ENCODE measurements at regions not wholly inside any gene's neighbourhood (a gene's known extent, or its start where the extent isn't known, plus 50 kb on each side); places are given as distances from the start of the nearest gene placed in this dataset.

DNA sequence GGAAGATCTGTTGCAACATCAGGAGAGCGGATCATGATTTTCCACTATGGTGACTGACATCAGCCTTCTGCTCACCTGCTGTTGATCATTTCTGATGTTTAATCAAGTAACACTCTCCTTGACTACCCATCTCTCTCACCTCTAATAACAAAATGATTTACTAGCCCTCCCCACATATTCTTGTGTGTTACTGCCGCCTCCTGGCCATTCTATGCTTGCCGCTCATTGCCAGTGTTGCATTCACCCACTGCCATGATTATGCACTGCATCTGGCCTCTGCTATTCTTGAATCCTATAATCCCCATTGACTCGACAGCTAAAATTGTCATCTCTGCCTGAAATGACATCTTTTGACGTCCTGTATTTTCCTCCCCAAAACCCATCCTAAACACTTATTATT is 113.8 kb downstream of the RERGL start:
- no peak for TF ChIP-seq TAF1 (IDR thresholded peaks at IDR 0.05; ENCODE audit: low read depth, low read length)
- no peak for TF ChIP-seq POLR2A (IDR thresholded peaks at IDR 0.05; ENCODE audit: control extremely low read depth in 1 of 2, low read depth in 2 of 2, low read length in 2 of 2)
- TF ChIP-seq, protein P1, sequence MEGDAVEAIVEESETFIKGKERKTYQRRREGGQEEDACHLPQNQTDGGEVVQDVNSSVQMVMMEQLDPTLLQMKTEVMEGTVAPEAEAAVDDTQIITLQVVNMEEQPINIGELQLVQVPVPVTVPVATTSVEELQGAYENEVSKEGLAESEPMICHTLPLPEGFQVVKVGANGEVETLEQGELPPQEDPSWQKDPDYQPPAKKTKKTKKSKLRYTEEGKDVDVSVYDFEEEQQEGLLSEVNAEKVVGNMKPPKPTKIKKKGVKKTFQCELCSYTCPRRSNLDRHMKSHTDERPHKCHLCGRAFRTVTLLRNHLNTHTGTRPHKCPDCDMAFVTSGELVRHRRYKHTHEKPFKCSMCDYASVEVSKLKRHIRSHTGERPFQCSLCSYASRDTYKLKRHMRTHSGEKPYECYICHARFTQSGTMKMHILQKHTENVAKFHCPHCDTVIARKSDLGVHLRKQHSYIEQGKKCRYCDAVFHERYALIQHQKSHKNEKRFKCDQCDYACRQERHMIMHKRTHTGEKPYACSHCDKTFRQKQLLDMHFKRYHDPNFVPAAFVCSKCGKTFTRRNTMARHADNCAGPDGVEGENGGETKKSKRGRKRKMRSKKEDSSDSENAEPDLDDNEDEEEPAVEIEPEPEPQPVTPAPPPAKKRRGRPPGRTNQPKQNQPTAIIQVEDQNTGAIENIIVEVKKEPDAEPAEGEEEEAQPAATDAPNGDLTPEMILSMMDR (IDR thresholded peaks at IDR 0.05; ENCODE audit: control extremely low read depth in 1 of 3, insufficient read depth in 1 of 3, low read depth in 1 of 3, low read length in 3 of 3): peak; percentile 69 to 85 (median 77)
- TF ChIP-seq YY1 (IDR thresholded peaks at IDR 0.05; ENCODE audit: low read depth, low read length): peak; percentile 28; the same call in 1 of the 2 replicates
- TF ChIP-seq EZH2 (IDR thresholded peaks at IDR 0.05; ENCODE audit: low read depth, low read length, severe bottlenecking): no peak
- TF ChIP-seq EP300 (IDR thresholded peaks at IDR 0.05; ENCODE audit: borderline replicate concordance in 1 of 2, low read depth in 2 of 2, low read length in 2 of 2): no peak
- TF ChIP-seq POLR2AphosphoS5 (IDR thresholded peaks at IDR 0.05; ENCODE audit: low read depth, low read length): no peak
- peak; percentile 87 to 91 for TF ChIP-seq RAD21 (IDR thresholded peaks at IDR 0.05 in 1 of 2, conservative IDR thresholded peaks at IDR 0.05 in 1 of 2; ENCODE audit: low read depth in 2 of 2, low read length in 2 of 2)
- no peak for TF ChIP-seq JUND (IDR thresholded peaks at IDR 0.05; ENCODE audit: low read length)
- TF ChIP-seq KDM5A (IDR thresholded peaks at IDR 0.05; ENCODE audit: low read length): no peak
- TF ChIP-seq, protein P2, sequence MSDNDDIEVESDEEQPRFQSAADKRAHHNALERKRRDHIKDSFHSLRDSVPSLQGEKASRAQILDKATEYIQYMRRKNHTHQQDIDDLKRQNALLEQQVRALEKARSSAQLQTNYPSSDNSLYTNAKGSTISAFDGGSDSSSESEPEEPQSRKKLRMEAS (IDR thresholded peaks at IDR 0.05): no peak
- TF ChIP-seq HDAC2 (IDR thresholded peaks at IDR 0.05; ENCODE audit: borderline replicate concordance in 1 of 2, low read depth in 2 of 2, low read length in 2 of 2): no peak

Data from H1 (cell line).